Body of pancreas (tissue), 4 donors: ENCODE measurements at regions not wholly inside any gene's neighbourhood (a gene's known extent, or its start where the extent isn't known, plus 50 kb on each side); places are given as distances from the start of the nearest gene placed in this dataset.

Source experiments
- ATAC-seq: fragments of 150-250 bp; one replicate; pipeline ENCODE4 v1.9.1; 2016
- DNase-seq, 4 donors: peaks; one replicate each; pipeline ENCODE4 v3.0.0-alpha.2; 2019
- H3K27ac ChIP-seq, 4 donors: fragments of 200-600 bp; sonication (generic); 1 replicate in 3 of 4; 2 replicates in 1 of 4; pipeline versions ENCODE4 v1.5.1 to v1.6.1; 2016 to 2019; ENCODE audit warnings: mild to moderate bottlenecking in 1 of 4, mixed read lengths in 1 of 4, moderate library complexity in 1 of 4
- H3K27me3 ChIP-seq, 2 donors: fragments of 200-600 bp; sonication (generic); one replicate each; pipeline ENCODE4 v1.6.0; 2016; ENCODE audit warnings: mild to moderate bottlenecking in 1 of 2
- H3K36me3 ChIP-seq, 2 donors: fragments of 200-600 bp; sonication (generic); replicated peaks in 1 of 2; 2 replicates each; pipeline ENCODE4 v1.5.1; 2016; ENCODE audit warnings: low read depth in 2 of 2; ENCODE audit not compliant: insufficient read depth in 1 of 2
- H3K4me1 ChIP-seq: fragments of 200-600 bp; sonication (generic); one replicate; pipeline ENCODE4 v1.6.0; 2016
- H3K4me3 ChIP-seq, 2 donors: fragments of 200-600 bp; sonication (generic); 1 replicate in 1 of 2; 2 replicates in 1 of 2; pipeline ENCODE4 v1.5.1; 2016 to 2019
- H3K9me3 ChIP-seq, 3 donors: fragments of 200-600 bp; sonication (generic); 1 replicate in 2 of 3; 2 replicates in 1 of 3; pipeline ENCODE4 v1.5.1; 2016
- POLR2A ChIP-seq, 3 donors: fragments of 450-650 bp; IDR thresholded peaks; one replicate each; pipeline ENCODE4 v1.6.1; 2016; ENCODE audit warnings: antibody characterized with exemption in 3 of 3, mild to moderate bottlenecking in 2 of 3
- WGBS, 2 donors: methylation state at CpG; one replicate each; pipeline ENCODE4 v1.1.5; 2017; 5-methylcytosine and 5-hydroxymethylcytosine counted together
- intact Hi-C: fragments of 100-400 bp; cut with DNase I; formaldehyde crosslinking; loops from one replicate; pipeline ENCODE4 v1.15.1; 2023
- TF ChIP-seq, protein P1 (sequence below), 7 experiments: fragments of 450-650 bp in 4 of 7; fragments of 200-600 bp in 3 of 7; sonication (generic) in 3 of 7; IDR thresholded peaks; one replicate each; pipeline ENCODE4 v1.5.1; 2016 to 2019; ENCODE audit warnings: antibody characterized with exemption in 7 of 7

- WGBS, 2 donors, result 65 to 78% methylated on average over 3 of the region's 3 CpGs
- intact Hi-C loops, result no loop called here
- H3K36me3 ChIP-seq, result no peaks in the 10 kb centered on the region
- ATAC-seq (no peak), DNase-seq (no peak)
- H3K9me3 ChIP-seq, result no peaks in the 10 kb centered on the region
- no peaks in the 10 kb centered on the region for H3K27me3 ChIP-seq
- no peak overlapping the region for H3K27ac ChIP-seq
- no peak overlapping the region for H3K4me3 ChIP-seq
- TF ChIP-seq, protein P1, sequence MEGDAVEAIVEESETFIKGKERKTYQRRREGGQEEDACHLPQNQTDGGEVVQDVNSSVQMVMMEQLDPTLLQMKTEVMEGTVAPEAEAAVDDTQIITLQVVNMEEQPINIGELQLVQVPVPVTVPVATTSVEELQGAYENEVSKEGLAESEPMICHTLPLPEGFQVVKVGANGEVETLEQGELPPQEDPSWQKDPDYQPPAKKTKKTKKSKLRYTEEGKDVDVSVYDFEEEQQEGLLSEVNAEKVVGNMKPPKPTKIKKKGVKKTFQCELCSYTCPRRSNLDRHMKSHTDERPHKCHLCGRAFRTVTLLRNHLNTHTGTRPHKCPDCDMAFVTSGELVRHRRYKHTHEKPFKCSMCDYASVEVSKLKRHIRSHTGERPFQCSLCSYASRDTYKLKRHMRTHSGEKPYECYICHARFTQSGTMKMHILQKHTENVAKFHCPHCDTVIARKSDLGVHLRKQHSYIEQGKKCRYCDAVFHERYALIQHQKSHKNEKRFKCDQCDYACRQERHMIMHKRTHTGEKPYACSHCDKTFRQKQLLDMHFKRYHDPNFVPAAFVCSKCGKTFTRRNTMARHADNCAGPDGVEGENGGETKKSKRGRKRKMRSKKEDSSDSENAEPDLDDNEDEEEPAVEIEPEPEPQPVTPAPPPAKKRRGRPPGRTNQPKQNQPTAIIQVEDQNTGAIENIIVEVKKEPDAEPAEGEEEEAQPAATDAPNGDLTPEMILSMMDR (IDR thresholded peaks at IDR 0.05), result no peak
- TF ChIP-seq POLR2A (IDR thresholded peaks at IDR 0.05), result no peak
- no peaks in the 10 kb centered on the region for H3K4me1 ChIP-seq
Measured at GRCh38 chr13:37491661-37492060, 106.9 kb downstream of the POSTN start.

GRCh38 chr13:37490176-37490779 is 108.3 kb downstream of the POSTN start:
- 72 to 77% methylated on average over 5 of the region's 5 CpGs for WGBS, 2 donors
- no peak for DNase-seq
- Histone ChIP-seq H3K4me3 (no peak overlapping the region), H3K27ac (no peak overlapping the region), H3K36me3 (no peaks in the 10 kb centered on the region), H3K9me3 (no peaks in the 10 kb centered on the region), H3K4me1 (no peaks in the 10 kb centered on the region), H3K27me3 (no peaks in the 10 kb centered on the region)
- ATAC-seq, result no peak
- TF ChIP-seq POLR2A (IDR thresholded peaks at IDR 0.05), result no peak
- TF ChIP-seq, protein P1 (IDR thresholded peaks at IDR 0.05), result no peak
- intact Hi-C loops, result no loop called here

- Histone ChIP-seq H3K9me3 (no peaks in the 10 kb centered on the region), H3K4me3 (no peak overlapping the region), H3K4me1 (no peaks in the 10 kb centered on the region), H3K27ac (no peak overlapping the region), H3K27me3 (no peaks in the 10 kb centered on the region), H3K36me3 (no peaks in the 10 kb centered on the region)
- intact Hi-C loops, result no loop called here
- TF ChIP-seq, protein P1 (IDR thresholded peaks at IDR 0.05), result no peak
- TF ChIP-seq POLR2A (IDR thresholded peaks at IDR 0.05), result no peak
- DNase-seq (no peak), ATAC-seq (no peak)
Measured at GRCh38 chr13:37488726-37489125, 109.8 kb downstream of the POSTN start.

DNA sequence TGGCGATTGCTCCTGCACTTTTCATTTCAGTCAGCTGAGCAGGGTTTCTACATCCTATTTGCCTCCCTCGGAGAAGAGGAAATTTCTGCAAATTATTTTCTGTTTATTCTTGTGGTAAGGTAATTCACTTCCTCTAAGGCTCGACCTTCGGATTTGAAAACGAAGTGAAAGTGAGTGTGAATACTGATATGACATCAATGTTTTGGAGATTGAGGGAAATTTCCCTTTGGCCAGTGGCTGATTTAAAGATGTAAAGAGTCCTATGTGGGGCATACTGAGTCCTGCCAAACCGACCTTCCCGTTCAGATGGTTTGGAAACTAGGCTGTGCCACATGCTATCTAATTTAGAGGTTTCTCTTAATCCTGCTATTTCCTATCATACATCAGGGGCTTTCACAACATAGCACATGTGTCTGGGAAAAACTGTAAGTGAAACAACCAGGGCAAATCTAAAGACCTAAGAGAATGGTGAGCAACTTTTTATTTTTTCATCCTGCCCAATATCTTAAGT is 112.3 kb downstream of the POSTN start:
- DNase-seq (no peak), ATAC-seq (no peak)
- Histone ChIP-seq H3K9me3 (no peaks in the 10 kb centered on the region), H3K36me3 (no peaks in the 10 kb centered on the region), H3K4me3 (no peak overlapping the region), H3K4me1 (no peaks in the 10 kb centered on the region), H3K27me3 (no peaks in the 10 kb centered on the region), H3K27ac (no peak overlapping the region)
- TF ChIP-seq, protein P1 (IDR thresholded peaks at IDR 0.05), result no peak
- no peak for TF ChIP-seq POLR2A (IDR thresholded peaks at IDR 0.05)
- intact Hi-C loops, result no loop called here
- 40 to 56% methylated on average over 7 of the region's 7 CpGs for WGBS, 2 donors

DNA sequence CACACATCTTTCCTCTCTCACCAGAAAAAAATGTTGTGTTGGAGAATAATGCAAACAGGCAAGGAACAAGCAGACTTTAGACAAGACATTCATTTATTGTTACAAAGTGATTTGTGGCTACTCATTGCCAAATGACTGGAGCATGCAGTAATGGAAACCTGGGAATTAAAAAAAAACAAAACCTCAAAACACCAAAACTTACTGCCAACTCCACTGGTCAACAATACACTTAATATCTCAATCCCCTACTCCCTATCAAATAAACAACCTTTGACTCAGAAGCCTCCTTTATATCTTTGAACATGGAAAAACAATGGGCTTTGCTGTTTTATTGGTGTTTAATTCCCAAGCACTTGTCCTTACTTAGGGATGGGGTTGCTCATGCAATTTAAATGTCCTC is 112.8 kb downstream of the POSTN start:
- intact Hi-C loops, result no loop called here
- H3K4me1 ChIP-seq, result no peaks in the 10 kb centered on the region
- no peaks in the 10 kb centered on the region for H3K36me3 ChIP-seq
- no peak overlapping the region for H3K27ac ChIP-seq
- TF ChIP-seq, protein P1 (IDR thresholded peaks at IDR 0.05), result no peak
- TF ChIP-seq POLR2A (IDR thresholded peaks at IDR 0.05), result no peak
- H3K27me3 ChIP-seq, result no peaks in the 10 kb centered on the region
- H3K9me3 ChIP-seq, result no peaks in the 10 kb centered on the region
- ATAC-seq (no peak), DNase-seq (no peak)
- no peak overlapping the region for H3K4me3 ChIP-seq
